Epithelial cell of proximal tubule (primary cell): ENCODE measurements at regions not wholly inside any gene's neighbourhood (a gene's known extent, or its start where the extent isn't known, plus 50 kb on each side); places are given as distances from the start of the nearest gene placed in this dataset.

Experiments used
- DNase-seq: peaks from one replicate; pipeline ENCODE4 v3.0.0-alpha.2; 2011; ENCODE audit warnings: low read depth
- H3K4me3 ChIP-seq: 2 replicates; pipeline ENCODE4 v1.5.1; 2011; ENCODE audit warnings: low read depth, mild to moderate bottlenecking, low read length
- TF ChIP-seq, protein P1 (sequence below): conservative IDR thresholded peaks from 2 replicates; pipeline ENCODE4 v1.5.1; 2012; ENCODE audit warnings: low read depth, mild to moderate bottlenecking, low read length

DNA sequence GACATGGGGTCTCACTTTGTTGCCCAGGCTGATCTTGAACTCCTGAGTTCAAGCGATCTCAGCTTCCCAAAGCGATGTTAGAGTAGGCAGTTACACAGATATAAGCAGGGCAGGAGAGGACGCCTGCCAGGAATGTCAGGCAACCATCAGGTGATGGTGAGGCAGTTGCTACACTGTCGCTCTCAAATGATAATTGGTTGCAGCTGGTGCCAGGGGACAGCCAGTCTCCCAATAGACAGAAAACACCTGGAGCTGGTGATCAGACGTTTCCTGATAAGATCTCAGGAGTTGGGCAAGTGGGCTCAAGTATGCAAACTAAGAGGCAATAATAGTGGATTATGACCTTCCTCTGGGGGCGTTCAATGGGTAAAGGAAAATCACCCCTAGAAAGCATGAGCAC lies 163.1 kb upstream of the RGPD4 start:
- no peak for DNase-seq
- TF ChIP-seq, protein P1, sequence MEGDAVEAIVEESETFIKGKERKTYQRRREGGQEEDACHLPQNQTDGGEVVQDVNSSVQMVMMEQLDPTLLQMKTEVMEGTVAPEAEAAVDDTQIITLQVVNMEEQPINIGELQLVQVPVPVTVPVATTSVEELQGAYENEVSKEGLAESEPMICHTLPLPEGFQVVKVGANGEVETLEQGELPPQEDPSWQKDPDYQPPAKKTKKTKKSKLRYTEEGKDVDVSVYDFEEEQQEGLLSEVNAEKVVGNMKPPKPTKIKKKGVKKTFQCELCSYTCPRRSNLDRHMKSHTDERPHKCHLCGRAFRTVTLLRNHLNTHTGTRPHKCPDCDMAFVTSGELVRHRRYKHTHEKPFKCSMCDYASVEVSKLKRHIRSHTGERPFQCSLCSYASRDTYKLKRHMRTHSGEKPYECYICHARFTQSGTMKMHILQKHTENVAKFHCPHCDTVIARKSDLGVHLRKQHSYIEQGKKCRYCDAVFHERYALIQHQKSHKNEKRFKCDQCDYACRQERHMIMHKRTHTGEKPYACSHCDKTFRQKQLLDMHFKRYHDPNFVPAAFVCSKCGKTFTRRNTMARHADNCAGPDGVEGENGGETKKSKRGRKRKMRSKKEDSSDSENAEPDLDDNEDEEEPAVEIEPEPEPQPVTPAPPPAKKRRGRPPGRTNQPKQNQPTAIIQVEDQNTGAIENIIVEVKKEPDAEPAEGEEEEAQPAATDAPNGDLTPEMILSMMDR = no peak

DNA sequence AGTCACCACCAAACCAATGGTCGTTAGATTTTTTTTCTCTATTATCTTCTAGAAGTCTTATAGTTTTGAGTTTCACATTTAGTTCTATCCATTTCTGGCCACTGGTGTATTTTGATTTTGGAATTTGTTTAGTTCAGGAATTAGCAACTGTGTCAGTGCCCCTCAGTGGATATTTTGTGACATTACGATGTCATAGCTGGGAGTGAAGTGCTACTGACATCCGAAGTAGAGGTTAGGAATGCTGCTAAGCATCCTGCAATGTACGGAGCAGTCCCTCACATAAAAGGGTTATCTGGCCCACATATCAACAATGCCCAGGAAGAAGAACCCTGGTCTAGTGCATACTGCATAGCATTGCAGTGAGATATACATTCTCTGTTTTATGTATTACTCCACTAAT lies 157.4 kb upstream of the RGPD4 start:
- TF ChIP-seq, protein P1 = no peak
- no peak for DNase-seq
- H3K4me3 ChIP-seq = no peak overlapping the region

More for the DNA sequence above, 163.1 kb upstream of the RGPD4 start:
- H3K4me3 ChIP-seq = no peak overlapping the region

DNA sequence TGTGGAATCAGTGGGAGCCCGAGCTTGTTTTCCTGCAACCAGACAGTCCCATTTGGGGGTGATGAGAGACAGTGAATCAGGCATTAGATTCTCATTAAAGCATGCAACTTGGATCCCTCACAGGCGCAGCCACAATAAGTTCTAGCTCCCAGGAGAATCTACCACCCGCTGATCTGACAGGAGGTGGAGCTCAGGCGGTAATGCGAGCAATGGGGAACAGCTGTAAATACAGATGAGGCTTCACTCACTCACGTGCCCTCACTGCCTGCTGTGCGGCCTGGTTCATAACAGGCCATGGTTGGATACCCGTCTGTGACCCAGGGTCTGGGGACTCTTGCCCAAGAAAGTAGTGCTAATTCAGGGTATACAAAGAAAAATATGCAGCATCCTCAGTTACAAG lies 144.8 kb upstream of the RGPD4 start:
- H3K4me3 ChIP-seq = no peak overlapping the region
- DNase-seq = no peak
- TF ChIP-seq, protein P1 = no peak

DNA sequence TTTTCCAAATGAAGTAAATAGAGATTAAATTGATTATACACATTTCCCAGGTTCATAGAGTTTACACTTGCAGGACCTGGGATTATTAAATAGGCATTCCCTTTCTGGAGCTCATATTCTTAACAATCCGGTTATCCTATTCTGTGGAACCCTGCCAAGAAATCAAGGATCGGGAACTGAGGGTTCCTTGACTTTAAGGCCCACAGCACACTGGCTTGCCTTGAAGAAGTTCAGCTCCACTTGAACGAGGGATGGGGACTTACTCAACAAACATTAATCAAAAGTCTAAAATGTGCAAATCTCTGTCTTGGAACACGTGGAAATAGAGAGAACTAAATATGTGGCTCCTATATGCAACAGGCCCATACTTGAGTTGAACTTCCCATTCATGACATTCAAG lies 142.3 kb upstream of the RGPD4 start:
- no peak overlapping the region for H3K4me3 ChIP-seq
- DNase-seq = no peak
- TF ChIP-seq, protein P1 = no peak

DNA sequence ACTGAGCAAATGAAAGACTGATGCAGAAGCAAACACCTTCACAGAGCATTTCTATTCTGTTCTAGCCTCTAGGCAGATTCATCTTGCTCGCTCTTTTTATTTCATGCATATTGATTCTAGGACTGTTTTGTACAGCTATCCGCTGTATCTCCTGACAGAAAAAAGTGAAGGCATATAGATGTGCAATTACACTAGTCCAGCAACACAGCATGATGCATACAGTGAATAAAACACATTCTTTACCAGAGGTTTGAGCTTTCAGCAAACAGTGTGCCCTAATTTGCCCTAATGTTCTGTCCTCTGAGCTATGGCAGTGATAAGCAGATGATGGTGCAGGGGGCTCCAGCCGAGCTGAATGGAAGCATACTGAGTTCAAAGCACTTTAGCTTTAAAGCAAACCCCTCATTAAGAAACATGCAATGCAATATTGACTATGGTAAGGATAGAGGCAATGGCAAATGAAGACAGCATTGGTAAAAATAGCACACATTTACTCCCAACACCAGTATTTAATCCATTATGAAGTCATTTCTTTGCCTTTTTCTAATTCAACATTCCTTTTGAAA lies 141.2 kb upstream of the RGPD4 start:
- no peak overlapping the region for H3K4me3 ChIP-seq
- TF ChIP-seq, protein P1 = no peak
- no peak for DNase-seq

DNA sequence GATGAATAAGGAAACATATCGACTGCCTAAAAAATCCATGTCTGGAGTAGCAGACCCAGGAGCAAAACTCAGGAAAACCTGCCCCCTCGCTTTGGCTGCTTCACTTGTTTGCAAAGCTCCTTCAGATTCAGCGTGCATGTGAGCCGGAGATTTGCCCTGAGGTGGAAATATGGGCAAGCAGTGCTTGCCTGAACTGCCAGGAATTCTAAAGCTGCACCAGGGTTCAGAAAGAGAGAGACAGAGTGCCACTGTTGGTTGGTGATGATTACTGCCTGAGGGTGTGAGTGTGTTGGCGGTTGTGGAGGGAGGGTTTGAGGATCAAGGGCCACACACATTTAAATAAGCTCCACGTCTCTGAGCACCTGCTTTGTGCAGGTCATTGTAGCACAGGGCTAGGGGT lies 139.6 kb upstream of the RGPD4 start:
- no peak overlapping the region for H3K4me3 ChIP-seq
- TF ChIP-seq, protein P1 = no peak
- no peak for DNase-seq

DNA sequence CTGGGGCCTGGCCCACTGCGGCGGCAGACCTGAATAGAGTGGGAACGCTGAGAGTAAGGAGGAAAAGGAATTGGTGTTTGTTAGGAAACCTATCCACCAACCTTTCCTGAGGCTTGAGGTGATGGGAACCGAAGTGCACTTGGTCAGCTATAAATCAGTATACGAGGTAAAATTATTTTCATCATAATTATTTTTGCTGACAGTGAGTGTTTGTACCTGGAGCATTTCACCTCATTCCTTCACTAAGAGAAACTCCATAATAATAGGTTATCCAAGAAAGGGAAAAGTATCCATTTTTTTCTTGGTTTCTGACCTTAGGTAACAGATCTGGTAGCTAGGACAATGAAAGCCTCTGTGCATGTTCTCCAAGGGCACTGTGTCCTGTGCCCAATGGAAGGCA lies 138.6 kb upstream of the RGPD4 start:
- TF ChIP-seq, protein P1 = no peak
- no peak for DNase-seq
- H3K4me3 ChIP-seq = no peak overlapping the region
